SU-DHL-6 (cell line): ENCODE measurements at regions not wholly inside any gene's neighbourhood (a gene's known extent, or its start where the extent isn't known, plus 50 kb on each side); places are given as distances from the start of the nearest gene placed in this dataset.

Experiments used
- H2AFZ ChIP-seq: fragments of 200-600 bp; sonication (generic); 2 replicates; pipeline ENCODE4 v1.6.1; 2014; ENCODE audit warnings: low read depth, mild to moderate bottlenecking, moderate library complexity, mixed read lengths, antibody characterized with exemption, low read length; ENCODE audit not compliant: severe bottlenecking
- H3F3A ChIP-seq: fragments of 200-600 bp; shearing (Covaris generic); 2 replicates; pipeline ENCODE4 v1.6.0; 2016; ENCODE audit warnings: antibody characterized with exemption, mild to moderate bottlenecking; ENCODE audit not compliant: insufficient read depth
- H3K27ac ChIP-seq: fragments of 200-600 bp; sonication (generic); 2 replicates; pipeline ENCODE4 v1.5.1; 2016; ENCODE audit warnings: low read depth, mild to moderate bottlenecking, low read length, moderate library complexity, mixed read lengths
- H3K27me3 ChIP-seq: fragments of 200-600 bp; sonication (generic), shearing (Covaris generic); 2 replicates; pipeline ENCODE4 v1.6.0; 2014; ENCODE audit warnings: mild to moderate bottlenecking, low read length
- H3K36me3 ChIP-seq: fragments of 200-600 bp; sonication (generic); 2 replicates; pipeline ENCODE4 v1.6.1; 2014; ENCODE audit warnings: mild to moderate bottlenecking, low read length, mixed read lengths
- H3K4me2 ChIP-seq: fragments of 300-600, 200-600 bp; shearing (Covaris generic), sonication (generic); 2 replicates; pipeline ENCODE4 v1.6.0; 2014; ENCODE audit warnings: low read length, low read depth, mild to moderate bottlenecking; ENCODE audit not compliant: poor library complexity, severe bottlenecking
- H3K4me3 ChIP-seq: fragments of 200-600 bp; sonication (generic); 2 replicates; pipeline ENCODE4 v1.5.1; 2014; ENCODE audit warnings: antibody characterized with exemption, low read length, mild to moderate bottlenecking, mixed read lengths; ENCODE audit not compliant: insufficient read depth, poor library complexity, severe bottlenecking
- H3K79me2 ChIP-seq: fragments of 200-600 bp; sonication (generic); 2 replicates; pipeline ENCODE4 v1.6.1; 2014; ENCODE audit warnings: mild to moderate bottlenecking, low read length, moderate library complexity; ENCODE audit not compliant: insufficient read depth
- H3K9ac ChIP-seq: fragments of 200-600 bp; sonication (generic); 2 replicates; pipeline ENCODE4 v1.7.0; 2014; ENCODE audit warnings: mild to moderate bottlenecking, low read length
- H3K9me2 ChIP-seq: fragments of 200-600 bp; sonication (generic); replicated peaks from 2 replicates; pipeline ENCODE4 v1.6.1; 2014; ENCODE audit warnings: low read length; ENCODE audit not compliant: insufficient read depth
- H3K9me3 ChIP-seq: fragments of 200-600 bp; sonication (generic); 2 replicates; pipeline ENCODE4 v1.6.1; 2014; ENCODE audit warnings: low read length, mixed read lengths; ENCODE audit not compliant: insufficient read depth
- H4K20me1 ChIP-seq: fragments of 200-600 bp; sonication (generic); 2 replicates; pipeline ENCODE4 v1.6.1; 2014; ENCODE audit warnings: low read depth, mild to moderate bottlenecking, antibody characterized with exemption, low read length, moderate library complexity, mixed read lengths
- EZH2phosphoT487 ChIP-seq: fragments of 200-600 bp; sonication (generic), shearing (Covaris generic); conservative IDR thresholded peaks from 2 replicates; pipeline ENCODE4 v1.6.1; 2018; ENCODE audit warnings: mild to moderate bottlenecking, antibody characterized with exemption, low read length, moderate library complexity, mixed read lengths
- TF ChIP-seq, protein P1 (sequence below): fragments of 200-600 bp; sonication (generic); IDR thresholded peaks from one replicate; pipeline ENCODE4 v1.5.1; 2017; ENCODE audit warnings: antibody characterized with exemption, mild to moderate bottlenecking, low read length, moderate library complexity; ENCODE audit not compliant: insufficient read depth, poor library complexity, severe bottlenecking

DNA sequence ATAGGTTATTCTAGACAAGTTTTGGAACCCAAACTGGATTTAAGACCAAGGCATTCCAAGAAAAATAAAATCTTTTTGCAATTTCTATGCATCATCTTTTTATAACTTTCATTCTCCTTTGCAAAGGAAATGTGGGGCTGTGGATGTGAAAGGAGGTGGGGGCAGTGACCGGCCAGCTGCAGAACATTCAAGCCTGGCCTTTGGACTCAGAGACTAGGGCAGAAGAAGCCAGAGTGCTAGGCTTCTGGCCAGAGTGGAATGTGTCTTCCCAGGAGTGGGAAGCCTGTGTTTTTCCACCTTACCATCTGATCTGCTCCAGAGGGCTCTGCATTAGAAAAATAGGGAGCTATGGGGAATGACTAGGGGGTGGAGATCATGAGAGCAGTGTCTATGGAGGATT, 148.5 kb downstream of the C9orf152 start:
- TF ChIP-seq, protein P1, sequence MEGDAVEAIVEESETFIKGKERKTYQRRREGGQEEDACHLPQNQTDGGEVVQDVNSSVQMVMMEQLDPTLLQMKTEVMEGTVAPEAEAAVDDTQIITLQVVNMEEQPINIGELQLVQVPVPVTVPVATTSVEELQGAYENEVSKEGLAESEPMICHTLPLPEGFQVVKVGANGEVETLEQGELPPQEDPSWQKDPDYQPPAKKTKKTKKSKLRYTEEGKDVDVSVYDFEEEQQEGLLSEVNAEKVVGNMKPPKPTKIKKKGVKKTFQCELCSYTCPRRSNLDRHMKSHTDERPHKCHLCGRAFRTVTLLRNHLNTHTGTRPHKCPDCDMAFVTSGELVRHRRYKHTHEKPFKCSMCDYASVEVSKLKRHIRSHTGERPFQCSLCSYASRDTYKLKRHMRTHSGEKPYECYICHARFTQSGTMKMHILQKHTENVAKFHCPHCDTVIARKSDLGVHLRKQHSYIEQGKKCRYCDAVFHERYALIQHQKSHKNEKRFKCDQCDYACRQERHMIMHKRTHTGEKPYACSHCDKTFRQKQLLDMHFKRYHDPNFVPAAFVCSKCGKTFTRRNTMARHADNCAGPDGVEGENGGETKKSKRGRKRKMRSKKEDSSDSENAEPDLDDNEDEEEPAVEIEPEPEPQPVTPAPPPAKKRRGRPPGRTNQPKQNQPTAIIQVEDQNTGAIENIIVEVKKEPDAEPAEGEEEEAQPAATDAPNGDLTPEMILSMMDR, result no peak
- no peak for TF ChIP-seq EZH2phosphoT487
- H3K4me3 ChIP-seq, result no peak overlapping the region
- no peaks in the 10 kb centered on the region for H3K9me3 ChIP-seq
- H3K36me3 ChIP-seq, result peaks cover 23% of the 10 kb centered on the region; the same call in 1 of the 2 replicates
- H4K20me1 ChIP-seq, result peaks cover 26% of the 10 kb centered on the region
- peaks cover 99% of the 10 kb centered on the region for H3K79me2 ChIP-seq
- peaks cover 25% of the 10 kb centered on the region for H3F3A ChIP-seq
- no peak overlapping the region for H3K9ac ChIP-seq
- no peaks in the 10 kb centered on the region for H3K9me2 ChIP-seq
- no peak overlapping the region for H3K4me2 ChIP-seq
- 0 out of 2 replicates have a peak overlapping the region, but pooled peaks have one; percentile 14 for H3K27ac ChIP-seq
- no peak overlapping the region for H2AFZ ChIP-seq
- H3K27me3 ChIP-seq, result no peaks in the 10 kb centered on the region

DNA sequence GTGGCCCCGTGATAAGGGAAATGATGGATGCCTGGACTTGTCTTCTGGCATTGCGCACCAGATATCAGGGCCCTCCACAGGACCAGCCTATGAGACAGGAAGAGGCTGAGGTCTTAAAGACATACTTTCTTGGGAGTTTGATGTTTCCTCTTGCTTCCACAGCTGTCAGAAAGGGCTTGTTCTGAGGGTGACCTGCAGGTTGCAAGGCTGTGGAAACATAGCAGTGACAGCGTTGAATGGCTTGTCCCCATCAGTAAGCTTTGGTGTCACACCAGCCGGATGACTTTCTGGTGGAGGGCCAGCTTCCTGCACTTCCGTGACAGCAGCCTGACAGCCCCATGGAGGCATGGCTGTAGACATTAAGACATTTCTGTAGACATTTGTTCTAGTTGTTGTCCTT, 143.2 kb downstream of the C9orf152 start:
- Histone ChIP-seq H2AFZ (no peak overlapping the region), H3K79me2 (peaks cover 100% of the 10 kb centered on the region), H3K9me2 (no peaks in the 10 kb centered on the region), H3K4me2 (no peak overlapping the region), H3K27me3 (no peaks in the 10 kb centered on the region), H3K9ac (no peak overlapping the region), H3K4me3 (no peak overlapping the region), H3K27ac (no peak overlapping the region), H3F3A (peaks cover 14% of the 10 kb centered on the region), H4K20me1 (peaks cover 47% of the 10 kb centered on the region), H3K9me3 (no peaks in the 10 kb centered on the region), H3K36me3 (peaks cover 26% of the 10 kb centered on the region; the same call in 1 of the 2 replicates)
- no peak for TF ChIP-seq EZH2phosphoT487
- TF ChIP-seq, protein P1, result no peak

DNA sequence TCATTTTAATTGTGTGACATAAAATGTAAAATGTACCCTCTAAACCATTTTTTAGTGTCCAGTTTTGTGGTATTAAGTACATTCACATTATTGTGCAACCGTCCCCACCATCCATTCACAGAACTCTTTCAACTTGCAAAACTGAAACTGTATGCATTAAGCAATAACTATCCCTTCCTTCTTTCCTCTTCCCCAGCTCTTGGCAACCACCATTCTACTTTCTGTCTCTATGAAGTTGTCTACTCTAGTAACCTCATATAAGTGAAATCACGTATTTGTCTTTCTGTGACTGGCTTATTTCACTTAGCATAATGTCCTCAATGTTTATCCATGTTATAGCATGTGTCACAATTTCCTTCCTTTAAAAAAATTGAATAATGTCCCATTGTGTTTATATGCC, 142.4 kb downstream of the C9orf152 start:
- Histone ChIP-seq H3K4me3 (no peak overlapping the region), H3K27me3 (no peaks in the 10 kb centered on the region), H3K9ac (no peak overlapping the region), H3K4me2 (no peak overlapping the region), H3K9me3 (no peaks in the 10 kb centered on the region), H3K27ac (no peak overlapping the region), H3K79me2 (peaks cover 100% of the 10 kb centered on the region), H3F3A (peaks cover 14% of the 10 kb centered on the region), H2AFZ (no peak overlapping the region), H3K9me2 (no peaks in the 10 kb centered on the region), H4K20me1 (peaks cover 53% of the 10 kb centered on the region), H3K36me3 (peaks cover 24% of the 10 kb centered on the region; the same call in 1 of the 2 replicates)
- TF ChIP-seq, protein P1, result no peak
- no peak for TF ChIP-seq EZH2phosphoT487
